ENCODE measurements at regions not wholly inside any gene's neighbourhood (a gene's known extent, or its start where the extent isn't known, plus 50 kb on each side); places are given as distances from the start of the nearest gene placed in this dataset.
A peak's percentile ranks its signal among the peaks of the same experiment; 100 is the strongest.

GRCh38 chr18:57915865-57916582 lies 112.9 kb upstream of the ATP8B1 start:
- peak; percentile 14 for DNase-seq

- DNase-seq, result no peak
These were observed 112.1 kb upstream of the ATP8B1 start for GRCh38 chr18:57915248-57915647.

GRCh38 chr18:57913686-57914085 lies 110.6 kb upstream of the ATP8B1 start:
- no peak for DNase-seq

GRCh38 chr18:57910817-57911216 lies 107.7 kb upstream of the ATP8B1 start:
- DNase-seq, result no peak

GRCh38 chr18:57910134-57910533 lies 107.0 kb upstream of the ATP8B1 start:
- no peak for DNase-seq

- peak; percentile 31 for DNase-seq
These were observed 106.5 kb upstream of the ATP8B1 start for GRCh38 chr18:57909620-57910019.

- peak; percentile 18 for DNase-seq
These were observed 105.0 kb upstream of the ATP8B1 start for GRCh38 chr18:57908092-57908491.

GRCh38 chr18:57907550-57907949 lies 104.4 kb upstream of the ATP8B1 start:
- DNase-seq, result no peak

GRCh38 chr18:57906852-57907251 lies 103.7 kb upstream of the ATP8B1 start:
- no peak for DNase-seq

GRCh38 chr18:57904535-57904934 lies 101.4 kb upstream of the ATP8B1 start:
- DNase-seq, result no peak

GRCh38 chr18:57902721-57903120 lies 99.6 kb upstream of the ATP8B1 start:
- no peak for DNase-seq

- no peak for DNase-seq
These were observed 98.9 kb upstream of the ATP8B1 start for GRCh38 chr18:57901825-57902589.

- no peak for DNase-seq
These were observed 97.9 kb upstream of the ATP8B1 start for GRCh38 chr18:57900906-57901435.

GRCh38 chr18:57898506-57899124 lies 95.5 kb upstream of the ATP8B1 start:
- DNase-seq, result peak; percentile 29

GRCh38 chr18:57895182-57895581 lies 92.1 kb upstream of the ATP8B1 start:
- DNase-seq, result no peak

GRCh38 chr18:57891707-57892391 lies 88.7 kb upstream of the ATP8B1 start:
- DNase-seq, result no peak

- DNase-seq, result no peak
These were observed 87.2 kb upstream of the ATP8B1 start for GRCh38 chr18:57890266-57890665.

- DNase-seq, result no peak
These were observed 86.7 kb upstream of the ATP8B1 start for GRCh38 chr18:57889841-57890240.

GRCh38 chr18:57887543-57888383 lies 84.6 kb upstream of the ATP8B1 start:
- no peak for DNase-seq

- DNase-seq, result no peak
These were observed 82.8 kb upstream of the ATP8B1 start for GRCh38 chr18:57885931-57886330.

GRCh38 chr18:57882465-57882864 lies 79.3 kb upstream of the ATP8B1 start:
- DNase-seq, result no peak

Data from dermis blood vessel endothelial cell (primary cell).